Panc1 (cell line): ENCODE measurements at regions not wholly inside any gene's neighbourhood (a gene's known extent, or its start where the extent isn't known, plus 50 kb on each side); places are given as distances from the start of the nearest gene placed in this dataset.

Experiments
- ATAC-seq: fragments of 200-7000 bp; cut with Tn5 transposase; 2 replicates; pipeline ENCODE4 v1.9.1; 2020; ENCODE audit warnings: mild to moderate bottlenecking, moderate library complexity
- BruUV-seq: library from RNA; stranded (reverse); fragments of 400-500 nt; replicated peaks from 2 replicates; lab custom pipeline; 2021; lab: Mats Ljungman, UMichigan
- CTCF ChIA-PET: fragments of 300-600 bp; sonication (Branson Sonifier 250); formaldehyde crosslinking; loops from one replicate; lab custom pipeline; 2022; ENCODE audit warnings: antibody characterized with exemption; lab: Charles Lee
- POLR2A ChIA-PET: fragments of 300-600 bp; sonication (Branson Sonifier 250); formaldehyde crosslinking; loops from one replicate; lab custom pipeline; 2022; ENCODE audit warnings: antibody characterized with exemption; lab: Charles Lee
- DNase-seq: peaks from one replicate; pipeline ENCODE4 v3.0.0-alpha.2; 2010; ENCODE audit warnings: low read depth, low spot score
- H3K27ac ChIP-seq: 2 replicates; pipeline ENCODE4 v1.5.1; 2011; ENCODE audit warnings: mild to moderate bottlenecking, low read length, inconsistent platforms
- H3K27me3 ChIP-seq: fragments of 200-500 bp; sonication (Bioruptor generic); 2 replicates; pipeline ENCODE4 v1.6.0; 2014; ENCODE audit warnings: low read length, inconsistent platforms; ENCODE audit not compliant: control insufficient read depth, insufficient read depth
- H3K36me3 ChIP-seq: fragments of 200-500 bp; sonication (Bioruptor generic); 2 replicates; pipeline ENCODE4 v1.5.1; 2014; ENCODE audit warnings: inconsistent platforms, mild to moderate bottlenecking, low read length, moderate library complexity; ENCODE audit not compliant: control insufficient read depth, insufficient read depth
- H3K4me1 ChIP-seq: 2 replicates; pipeline ENCODE4 v1.5.1; 2011; ENCODE audit warnings: inconsistent platforms, mild to moderate bottlenecking, low read length, moderate library complexity; ENCODE audit not compliant: control insufficient read depth, insufficient read depth
- H3K4me3 ChIP-seq, 2 experiments: 2 replicates each; pipeline ENCODE4 v1.5.1; 2011 to 2012; ENCODE audit warnings: low read depth in 2 of 2, low read length in 2 of 2, mild to moderate bottlenecking in 2 of 2, inconsistent platforms in 1 of 2, moderate library complexity in 1 of 2
- H3K9me3 ChIP-seq: fragments of 200-500 bp; sonication (Bioruptor generic); 2 replicates; pipeline ENCODE4 v1.5.1; 2014; ENCODE audit warnings: low read depth, mild to moderate bottlenecking, inconsistent platforms, low read length, moderate library complexity; ENCODE audit not compliant: control insufficient read depth, insufficient read depth
- POLR2AphosphoS5 ChIP-seq: IDR thresholded peaks from 2 replicates; pipeline ENCODE4 v1.6.1; 2012; ENCODE audit warnings: mild to moderate bottlenecking, low read depth, low read length, moderate library complexity
- SIN3A ChIP-seq: IDR thresholded peaks from 2 replicates; pipeline ENCODE4 v1.6.1; 2012; ENCODE audit warnings: low read depth, mild to moderate bottlenecking, low read length, moderate library complexity, borderline replicate concordance; ENCODE audit not compliant: insufficient read depth
- TCF7L2 ChIP-seq: IDR thresholded peaks from 2 replicates; pipeline ENCODE4 v1.6.1; 2011; ENCODE audit warnings: mild to moderate bottlenecking, low read depth, low read length, inconsistent platforms
- in situ Hi-C: cut with HindIII; loops from 2 replicates; pipeline ENCODE4 v1.10.0; 2016; ENCODE audit warnings: low sequenced_read_pairs, low pct_unique_long_range_greater_than_20kb
- intact Hi-C: fragments of 100-400 bp; cut with micrococcal nuclease; formaldehyde crosslinking; loops from one replicate; pipeline ENCODE4 v1.10.0; 2022; ENCODE audit not compliant: unreplicated experiment
- TF ChIP-seq, protein P1 (sequence below): fragments of 450-650 bp; IDR thresholded peaks from 2 replicates; pipeline ENCODE4 v1.5.1; 2017; ENCODE audit warnings: mild to moderate bottlenecking
- TF ChIP-seq, protein P2 (sequence below), 2 experiments: IDR thresholded peaks; 2 replicates each; pipeline ENCODE4 v1.6.1; 2011 to 2012; ENCODE audit warnings: low read depth in 2 of 2, control low read depth in 1 of 2, low read length in 1 of 2, mild to moderate bottlenecking in 1 of 2, moderate library complexity in 1 of 2; ENCODE audit not compliant: insufficient read depth in 1 of 2

DNA sequence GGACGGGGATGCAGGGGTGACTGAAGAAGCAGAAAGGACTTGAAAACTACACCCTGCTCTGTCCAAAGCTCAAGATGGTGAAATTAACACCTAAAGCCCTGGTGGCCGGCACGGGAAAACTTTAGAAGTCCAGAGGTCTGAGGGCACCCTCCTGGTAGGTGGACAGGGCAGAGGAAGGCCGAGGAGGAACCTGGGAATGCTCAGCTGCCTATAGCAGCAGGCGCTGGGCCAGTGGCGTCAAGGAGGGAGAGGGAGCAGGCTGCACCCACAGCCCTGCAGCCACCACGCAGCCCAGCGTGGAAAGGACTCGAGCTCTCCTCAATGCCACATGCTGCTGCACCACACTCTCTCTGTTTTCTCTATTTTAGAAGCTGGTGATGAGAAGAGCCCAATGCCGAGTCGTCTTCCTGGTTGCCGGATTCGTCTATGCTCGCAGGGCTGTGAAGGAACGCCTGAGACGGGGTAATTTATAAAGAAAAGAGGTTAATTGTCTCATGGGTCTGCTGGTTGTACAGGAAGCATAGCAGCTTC is 248.3 kb upstream of the AFDN start:
- H3K4me1 ChIP-seq: no peaks in the 10 kb centered on the region
- CTCF ChIA-PET: no interaction called here
- no peak for ATAC-seq

DNA sequence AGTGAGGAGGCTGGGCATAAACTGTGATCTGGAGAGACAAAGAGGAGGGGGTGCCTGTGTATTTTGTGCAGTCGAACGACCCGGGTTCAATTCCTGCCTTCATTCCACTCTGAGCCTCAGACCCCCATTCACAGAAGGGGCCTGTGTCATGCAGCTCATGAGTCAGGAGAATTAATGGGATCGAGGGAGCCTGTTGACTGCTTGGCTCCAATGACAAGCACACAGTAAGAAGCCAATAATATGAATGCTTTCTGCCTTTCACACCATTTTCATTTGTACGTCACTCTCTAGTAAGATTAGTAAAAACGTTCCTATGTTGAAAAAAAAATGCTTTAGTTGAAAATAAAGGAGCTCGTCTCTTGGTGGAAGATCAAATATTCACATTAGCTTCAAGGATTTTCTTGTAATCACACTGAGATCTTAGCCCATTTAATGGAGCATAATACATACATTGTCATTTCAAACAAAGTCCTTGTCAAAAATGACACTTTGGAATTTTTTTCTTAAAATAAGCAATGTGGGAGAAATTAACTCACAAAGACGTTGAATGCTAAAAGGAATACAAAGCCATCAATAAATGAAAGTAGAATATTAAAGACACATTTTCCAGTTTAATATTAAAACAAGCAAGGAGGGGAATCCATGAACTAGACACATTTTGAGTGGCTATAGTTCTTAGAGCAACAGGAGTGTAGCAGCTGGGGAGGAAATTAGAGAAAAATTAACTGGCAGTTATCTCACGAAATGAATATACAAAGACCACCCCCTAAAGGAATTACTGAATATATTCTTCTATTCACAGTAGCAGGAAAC is 246.7 kb upstream of the AFDN start:
- BruUV-seq: no TSS peak
- no peaks in the 10 kb centered on the region for H3K36me3 ChIP-seq
- no peak for ATAC-seq
- no peak for DNase-seq
- no peaks in the 10 kb centered on the region for H3K27me3 ChIP-seq
- peaks cover 6% of the 10 kb centered on the region; the same call in 1 of the 2 replicates for H3K9me3 ChIP-seq
- POLR2A ChIA-PET: no interaction called here
- CTCF ChIA-PET: no interaction called here
- in situ Hi-C loops (no loop called here), intact Hi-C loops (no loop called here)
- TF ChIP-seq, protein P1, sequence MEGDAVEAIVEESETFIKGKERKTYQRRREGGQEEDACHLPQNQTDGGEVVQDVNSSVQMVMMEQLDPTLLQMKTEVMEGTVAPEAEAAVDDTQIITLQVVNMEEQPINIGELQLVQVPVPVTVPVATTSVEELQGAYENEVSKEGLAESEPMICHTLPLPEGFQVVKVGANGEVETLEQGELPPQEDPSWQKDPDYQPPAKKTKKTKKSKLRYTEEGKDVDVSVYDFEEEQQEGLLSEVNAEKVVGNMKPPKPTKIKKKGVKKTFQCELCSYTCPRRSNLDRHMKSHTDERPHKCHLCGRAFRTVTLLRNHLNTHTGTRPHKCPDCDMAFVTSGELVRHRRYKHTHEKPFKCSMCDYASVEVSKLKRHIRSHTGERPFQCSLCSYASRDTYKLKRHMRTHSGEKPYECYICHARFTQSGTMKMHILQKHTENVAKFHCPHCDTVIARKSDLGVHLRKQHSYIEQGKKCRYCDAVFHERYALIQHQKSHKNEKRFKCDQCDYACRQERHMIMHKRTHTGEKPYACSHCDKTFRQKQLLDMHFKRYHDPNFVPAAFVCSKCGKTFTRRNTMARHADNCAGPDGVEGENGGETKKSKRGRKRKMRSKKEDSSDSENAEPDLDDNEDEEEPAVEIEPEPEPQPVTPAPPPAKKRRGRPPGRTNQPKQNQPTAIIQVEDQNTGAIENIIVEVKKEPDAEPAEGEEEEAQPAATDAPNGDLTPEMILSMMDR: no peak
- TF ChIP-seq SIN3A: no peak
- no peak for TF ChIP-seq POLR2AphosphoS5
- TF ChIP-seq, protein P2, sequence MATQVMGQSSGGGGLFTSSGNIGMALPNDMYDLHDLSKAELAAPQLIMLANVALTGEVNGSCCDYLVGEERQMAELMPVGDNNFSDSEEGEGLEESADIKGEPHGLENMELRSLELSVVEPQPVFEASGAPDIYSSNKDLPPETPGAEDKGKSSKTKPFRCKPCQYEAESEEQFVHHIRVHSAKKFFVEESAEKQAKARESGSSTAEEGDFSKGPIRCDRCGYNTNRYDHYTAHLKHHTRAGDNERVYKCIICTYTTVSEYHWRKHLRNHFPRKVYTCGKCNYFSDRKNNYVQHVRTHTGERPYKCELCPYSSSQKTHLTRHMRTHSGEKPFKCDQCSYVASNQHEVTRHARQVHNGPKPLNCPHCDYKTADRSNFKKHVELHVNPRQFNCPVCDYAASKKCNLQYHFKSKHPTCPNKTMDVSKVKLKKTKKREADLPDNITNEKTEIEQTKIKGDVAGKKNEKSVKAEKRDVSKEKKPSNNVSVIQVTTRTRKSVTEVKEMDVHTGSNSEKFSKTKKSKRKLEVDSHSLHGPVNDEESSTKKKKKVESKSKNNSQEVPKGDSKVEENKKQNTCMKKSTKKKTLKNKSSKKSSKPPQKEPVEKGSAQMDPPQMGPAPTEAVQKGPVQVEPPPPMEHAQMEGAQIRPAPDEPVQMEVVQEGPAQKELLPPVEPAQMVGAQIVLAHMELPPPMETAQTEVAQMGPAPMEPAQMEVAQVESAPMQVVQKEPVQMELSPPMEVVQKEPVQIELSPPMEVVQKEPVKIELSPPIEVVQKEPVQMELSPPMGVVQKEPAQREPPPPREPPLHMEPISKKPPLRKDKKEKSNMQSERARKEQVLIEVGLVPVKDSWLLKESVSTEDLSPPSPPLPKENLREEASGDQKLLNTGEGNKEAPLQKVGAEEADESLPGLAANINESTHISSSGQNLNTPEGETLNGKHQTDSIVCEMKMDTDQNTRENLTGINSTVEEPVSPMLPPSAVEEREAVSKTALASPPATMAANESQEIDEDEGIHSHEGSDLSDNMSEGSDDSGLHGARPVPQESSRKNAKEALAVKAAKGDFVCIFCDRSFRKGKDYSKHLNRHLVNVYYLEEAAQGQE (IDR thresholded peaks at IDR 0.05; ENCODE audit: insufficient read depth in 1 of 2, low read depth in 2 of 2, low read length in 1 of 2): no peak
- TF ChIP-seq TCF7L2: no peak
- H3K4me3 ChIP-seq: no peak overlapping the region
- no peaks in the 10 kb centered on the region for H3K4me1 ChIP-seq
- no peak overlapping the region for H3K27ac ChIP-seq

More for the DNA sequence above, 248.3 kb upstream of the AFDN start:
- no TSS peak for BruUV-seq
- POLR2A ChIA-PET: no interaction called here
- in situ Hi-C loops: no loop called here
- no peaks in the 10 kb centered on the region for H3K36me3 ChIP-seq
- no peak for DNase-seq
- peaks cover 4% of the 10 kb centered on the region; the same call in 1 of the 2 replicates for H3K9me3 ChIP-seq
- no peaks in the 10 kb centered on the region for H3K27me3 ChIP-seq
- intact Hi-C loops: no loop called here
- TF ChIP-seq, protein P1: no peak
- no peak for TF ChIP-seq SIN3A
- no peak for TF ChIP-seq TCF7L2
- TF ChIP-seq, protein P2 (IDR thresholded peaks at IDR 0.05; ENCODE audit: insufficient read depth in 1 of 2, low read depth in 2 of 2, low read length in 1 of 2): no peak
- no peak for TF ChIP-seq POLR2AphosphoS5
- H3K27ac ChIP-seq: no peak overlapping the region
- no peak overlapping the region for H3K4me3 ChIP-seq
